ENCODE measurements at regions not wholly inside any gene's neighbourhood (a gene's known extent, or its start where the extent isn't known, plus 50 kb on each side); places are given as distances from the start of the nearest gene placed in this dataset.

- H3K36me3 Mint-ChIP-seq, result no peaks in the 10 kb centered on the region
- CTCF ChIA-PET (ENCODE audit: partially characterized antibody), result no interaction called here
- H3K4me3 ChIP-seq (ENCODE audit: low read length in 2 of 2), result no peak overlapping the region
- H3K9me3 ChIP-seq (ENCODE audit: control insufficient read depth in 1 of 2, low read length in 2 of 2), result no peaks in the 10 kb centered on the region
- H3K4me1 Mint-ChIP-seq, result no peaks in the 10 kb centered on the region
- H3K27ac Mint-ChIP-seq, result no peak overlapping the region
- H3K9me3 Mint-ChIP-seq, result peaks cover 0 to 3% (median 0%) of the 10 kb centered on the region in 8 donors
- no peak for DNase-seq
- H3K27me3 ChIP-seq (ENCODE audit: insufficient read depth, low read length), result no peaks in the 10 kb centered on the region
- H3K4me1 ChIP-seq (ENCODE audit: insufficient read depth, low read length), result no peaks in the 10 kb centered on the region
- no peak overlapping the region for H3K4me3 Mint-ChIP-seq
- no peak overlapping the region for H3K27ac ChIP-seq (ENCODE audit: low read depth, low read length)
- POLR2A ChIA-PET (ENCODE audit: partially characterized antibody), result no interaction called here
- intact Hi-C loops (cut with micrococcal nuclease), result no loop called here
- no peaks in the 10 kb centered on the region for H3K27me3 Mint-ChIP-seq
- H3K36me3 ChIP-seq (ENCODE audit: insufficient read depth, low read length), result no peaks in the 10 kb centered on the region
Observed at GRCh38 chr12:58575256-58575655, 345.0 kb downstream of the LRIG3 start.

GRCh38 chr12:58576081-58576480, 344.2 kb downstream of the LRIG3 start:
- H3K36me3 Mint-ChIP-seq, result no peaks in the 10 kb centered on the region
- CTCF ChIA-PET (ENCODE audit: partially characterized antibody), result no interaction called here

GRCh38 chr12:58576916-58577315, 343.4 kb downstream of the LRIG3 start:
- H3K9me3 ChIP-seq (ENCODE audit: control insufficient read depth in 1 of 2, low read length in 2 of 2), result no peaks in the 10 kb centered on the region
- no peaks in the 10 kb centered on the region for H3K27me3 Mint-ChIP-seq
- no peaks in the 10 kb centered on the region for H3K36me3 ChIP-seq (ENCODE audit: insufficient read depth, low read length)
- H3K4me3 Mint-ChIP-seq, result no peak overlapping the region
- H3K27ac Mint-ChIP-seq, result no peak overlapping the region
- no peaks in the 10 kb centered on the region for H3K27me3 ChIP-seq (ENCODE audit: insufficient read depth, low read length)
- intact Hi-C loops (cut with micrococcal nuclease), result no loop called here
- CTCF ChIA-PET (ENCODE audit: partially characterized antibody), result no interaction called here
- H3K9me3 Mint-ChIP-seq, result peaks cover 0 to 3% (median 0%) of the 10 kb centered on the region in 8 donors
- no peaks in the 10 kb centered on the region for H3K4me1 ChIP-seq (ENCODE audit: insufficient read depth, low read length)
- POLR2A ChIA-PET (ENCODE audit: partially characterized antibody), result no interaction called here
- H3K27ac ChIP-seq (ENCODE audit: low read depth, low read length), result no peak overlapping the region
- DNase-seq, result no peak
- no peaks in the 10 kb centered on the region for H3K4me1 Mint-ChIP-seq
- no peak overlapping the region for H3K4me3 ChIP-seq (ENCODE audit: low read length in 2 of 2)
- H3K36me3 Mint-ChIP-seq, result no peaks in the 10 kb centered on the region

More at GRCh38 chr12:58576081-58576480, 344.2 kb downstream of the LRIG3 start:
- Histone ChIP-seq H3K36me3 (ENCODE audit: insufficient read depth, low read length) (no peaks in the 10 kb centered on the region), H3K9me3 (ENCODE audit: control insufficient read depth in 1 of 2, low read length in 2 of 2) (no peaks in the 10 kb centered on the region), H3K27ac (ENCODE audit: low read depth, low read length) (no peak overlapping the region), H3K27me3 (ENCODE audit: insufficient read depth, low read length) (no peaks in the 10 kb centered on the region), H3K4me1 (ENCODE audit: insufficient read depth, low read length) (no peaks in the 10 kb centered on the region), H3K4me3 (ENCODE audit: low read length in 2 of 2) (no peak overlapping the region)
- intact Hi-C loops (cut with micrococcal nuclease), result no loop called here
- Mint-ChIP-seq H3K9me3 (peaks cover 0 to 3% (median 0%) of the 10 kb centered on the region in 8 donors), H3K27me3 (no peaks in the 10 kb centered on the region), H3K27ac (no peak overlapping the region), H3K4me3 (no peak overlapping the region), H3K4me1 (no peaks in the 10 kb centered on the region)
- DNase-seq, result no peak
- POLR2A ChIA-PET (ENCODE audit: partially characterized antibody), result no interaction called here

- H3K9me3 Mint-ChIP-seq, result peaks cover 0 to 5% (median 0%) of the 10 kb centered on the region in 8 donors
Observed at GRCh38 chr12:58580095-58580494, 340.2 kb downstream of the LRIG3 start.

GRCh38 chr12:58583529-58583928, 336.8 kb downstream of the LRIG3 start:
- peaks cover 0 to 2% of the 10 kb centered on the region in 2 donors for H3K27me3 Mint-ChIP-seq
- H3K27ac ChIP-seq (ENCODE audit: low read depth, low read length), result no peak overlapping the region

More at GRCh38 chr12:58580095-58580494, 340.2 kb downstream of the LRIG3 start:
- no peak overlapping the region for H3K4me3 ChIP-seq (ENCODE audit: low read length in 2 of 2)
- Mint-ChIP-seq H3K36me3 (no peaks in the 10 kb centered on the region), H3K4me1 (no peaks in the 10 kb centered on the region), H3K4me3 (no peak overlapping the region), H3K27me3 (peaks cover 0 to 2% of the 10 kb centered on the region in 2 donors), H3K27ac (no peak overlapping the region)
- H3K9me3 ChIP-seq (ENCODE audit: control insufficient read depth in 1 of 2, low read length in 2 of 2), result no peaks in the 10 kb centered on the region
- no peak overlapping the region for H3K27ac ChIP-seq (ENCODE audit: low read depth, low read length)
- no peaks in the 10 kb centered on the region for H3K27me3 ChIP-seq (ENCODE audit: insufficient read depth, low read length)
- DNase-seq, result no peak
- H3K36me3 ChIP-seq (ENCODE audit: insufficient read depth, low read length), result no peaks in the 10 kb centered on the region
- no peaks in the 10 kb centered on the region for H3K4me1 ChIP-seq (ENCODE audit: insufficient read depth, low read length)
- POLR2A ChIA-PET (ENCODE audit: partially characterized antibody), result no interaction called here
- CTCF ChIA-PET (ENCODE audit: partially characterized antibody), result no interaction called here
- intact Hi-C loops (cut with micrococcal nuclease), result no loop called here

GRCh38 chr12:58583940-58584339, 336.4 kb downstream of the LRIG3 start:
- DNase-seq, result no peak
- no peaks in the 10 kb centered on the region for H3K36me3 Mint-ChIP-seq
- no peaks in the 10 kb centered on the region for H3K36me3 ChIP-seq (ENCODE audit: insufficient read depth, low read length)
- peaks cover 0 to 5% (median 0%) of the 10 kb centered on the region in 8 donors for H3K9me3 Mint-ChIP-seq
- ChIA-PET CTCF (ENCODE audit: partially characterized antibody) (no interaction called here), POLR2A (ENCODE audit: partially characterized antibody) (no interaction called here)
- no peaks in the 10 kb centered on the region for H3K4me1 ChIP-seq (ENCODE audit: insufficient read depth, low read length)
- H3K9me3 ChIP-seq (ENCODE audit: control insufficient read depth in 1 of 2, low read length in 2 of 2), result no peaks in the 10 kb centered on the region
- no peaks in the 10 kb centered on the region for H3K27me3 ChIP-seq (ENCODE audit: insufficient read depth, low read length)
- H3K27ac Mint-ChIP-seq, result no peak overlapping the region
- H3K4me1 Mint-ChIP-seq, result no peaks in the 10 kb centered on the region
- H3K27ac ChIP-seq (ENCODE audit: low read depth, low read length), result no peak overlapping the region
- intact Hi-C loops (cut with micrococcal nuclease), result no loop called here
- peaks cover 0 to 2% of the 10 kb centered on the region in 2 donors for H3K27me3 Mint-ChIP-seq
- no peak overlapping the region for H3K4me3 Mint-ChIP-seq
- no peak overlapping the region for H3K4me3 ChIP-seq (ENCODE audit: low read length in 2 of 2)

More at GRCh38 chr12:58583529-58583928, 336.8 kb downstream of the LRIG3 start:
- no peaks in the 10 kb centered on the region for H3K4me1 Mint-ChIP-seq
- Histone ChIP-seq H3K27me3 (ENCODE audit: insufficient read depth, low read length) (no peaks in the 10 kb centered on the region), H3K4me3 (ENCODE audit: low read length in 2 of 2) (no peak overlapping the region), H3K36me3 (ENCODE audit: insufficient read depth, low read length) (no peaks in the 10 kb centered on the region), H3K4me1 (ENCODE audit: insufficient read depth, low read length) (no peaks in the 10 kb centered on the region), H3K9me3 (ENCODE audit: control insufficient read depth in 1 of 2, low read length in 2 of 2) (no peaks in the 10 kb centered on the region)
- no peak for DNase-seq
- H3K9me3 Mint-ChIP-seq, result peaks cover 0 to 5% (median 0%) of the 10 kb centered on the region in 8 donors
- POLR2A ChIA-PET (ENCODE audit: partially characterized antibody), result no interaction called here
- no peak overlapping the region for H3K4me3 Mint-ChIP-seq
- H3K36me3 Mint-ChIP-seq, result no peaks in the 10 kb centered on the region
- intact Hi-C loops (cut with micrococcal nuclease), result no loop called here
- CTCF ChIA-PET (ENCODE audit: partially characterized antibody), result no interaction called here
- peak overlapping the region in 1 of 7 donors; percentile 39 for H3K27ac Mint-ChIP-seq

- H3K36me3 ChIP-seq (ENCODE audit: insufficient read depth, low read length), result no peaks in the 10 kb centered on the region
- CTCF ChIA-PET (ENCODE audit: partially characterized antibody), result no interaction called here
- no peak for DNase-seq
- H3K4me1 ChIP-seq (ENCODE audit: insufficient read depth, low read length), result no peaks in the 10 kb centered on the region
- Mint-ChIP-seq H3K4me1 (no peaks in the 10 kb centered on the region), H3K4me3 (no peak overlapping the region), H3K9me3 (peaks cover 0 to 5% (median 0%) of the 10 kb centered on the region in 8 donors), H3K36me3 (no peaks in the 10 kb centered on the region), H3K27ac (no peak overlapping the region), H3K27me3 (peaks cover 0 to 2% of the 10 kb centered on the region in 2 donors)
- intact Hi-C loops (cut with micrococcal nuclease), result no loop called here
- no peaks in the 10 kb centered on the region for H3K27me3 ChIP-seq (ENCODE audit: insufficient read depth, low read length)
- no peak overlapping the region for H3K4me3 ChIP-seq (ENCODE audit: low read length in 2 of 2)
- H3K9me3 ChIP-seq (ENCODE audit: control insufficient read depth in 1 of 2, low read length in 2 of 2), result no peaks in the 10 kb centered on the region
- H3K27ac ChIP-seq (ENCODE audit: low read depth, low read length), result no peak overlapping the region
- POLR2A ChIA-PET (ENCODE audit: partially characterized antibody), result no interaction called here
Observed at GRCh38 chr12:58584880-58585279, 335.4 kb downstream of the LRIG3 start.

GRCh38 chr12:58586762-58587161, 333.5 kb downstream of the LRIG3 start:
- H3K36me3 ChIP-seq (ENCODE audit: insufficient read depth, low read length), result no peaks in the 10 kb centered on the region
- H3K27ac ChIP-seq (ENCODE audit: low read depth, low read length), result no peak overlapping the region
- peaks cover 0 to 2% of the 10 kb centered on the region in 2 donors for H3K27me3 Mint-ChIP-seq
- H3K9me3 Mint-ChIP-seq, result peaks cover 0 to 5% (median 0%) of the 10 kb centered on the region in 8 donors
- no peaks in the 10 kb centered on the region for H3K4me1 ChIP-seq (ENCODE audit: insufficient read depth, low read length)
- intact Hi-C loops (cut with micrococcal nuclease), result no loop called here
- no peaks in the 10 kb centered on the region for H3K27me3 ChIP-seq (ENCODE audit: insufficient read depth, low read length)
- ChIA-PET CTCF (ENCODE audit: partially characterized antibody) (no interaction called here), POLR2A (ENCODE audit: partially characterized antibody) (no interaction called here)
- H3K4me1 Mint-ChIP-seq, result no peaks in the 10 kb centered on the region
- H3K27ac Mint-ChIP-seq, result no peak overlapping the region
- H3K4me3 Mint-ChIP-seq, result no peak overlapping the region
- H3K36me3 Mint-ChIP-seq, result no peaks in the 10 kb centered on the region
- H3K4me3 ChIP-seq (ENCODE audit: low read length in 2 of 2), result no peak overlapping the region
- H3K9me3 ChIP-seq (ENCODE audit: control insufficient read depth in 1 of 2, low read length in 2 of 2), result no peaks in the 10 kb centered on the region
- DNase-seq, result no peak

Measured in CD4-positive, alpha-beta memory T cell (primary cell).